GM12878 (cell line): ENCODE measurements at regions not wholly inside any gene's neighbourhood (a gene's known extent, or its start where the extent isn't known, plus 50 kb on each side); places are given as distances from the start of the nearest gene placed in this dataset.

ENCODE experiments used
- CEBPB ChIP-seq, 2 experiments: fragments of 150-350 bp in 1 of 2; IDR thresholded peaks; 2 replicates each; pipeline ENCODE4 v1.6.1; 2012 to 2014; ENCODE audit warnings: low read depth in 2 of 2, low read length in 2 of 2, borderline replicate concordance in 1 of 2, inconsistent platforms in 1 of 2
- ETV6 ChIP-seq, 2 experiments: fragments of 450-650 bp in 1 of 2; IDR thresholded peaks in 1 of 2; conservative IDR thresholded peaks in 1 of 2; 2 replicates each; pipeline ENCODE4 v1.6.1; 2014; ENCODE audit warnings: antibody characterized with exemption in 1 of 2, borderline replicate concordance in 1 of 2, low read depth in 1 of 2, mild to moderate bottlenecking in 1 of 2, moderate library complexity in 1 of 2
- EZH2 ChIP-seq: IDR thresholded peaks from 2 replicates; pipeline ENCODE4 v1.6.1; 2012; ENCODE audit warnings: low read depth, mild to moderate bottlenecking, control low read depth, inconsistent platforms, low read length, borderline replicate concordance; ENCODE audit not compliant: control insufficient read depth
- FOXK2 ChIP-seq: fragments of 450-650 bp; IDR thresholded peaks from 2 replicates; pipeline ENCODE4 v1.6.1; 2017; ENCODE audit warnings: mild to moderate bottlenecking, moderate library complexity
- FOXM1 ChIP-seq: IDR thresholded peaks from 2 replicates; pipeline ENCODE4 v1.6.1; 2012; ENCODE audit warnings: low read depth, mild to moderate bottlenecking, inconsistent platforms, low read length, moderate library complexity
- JUNB ChIP-seq: IDR thresholded peaks from 2 replicates; pipeline ENCODE4 v1.6.1; 2016; ENCODE audit warnings: antibody characterized with exemption, mild to moderate bottlenecking
- JUND ChIP-seq: IDR thresholded peaks from 2 replicates; pipeline ENCODE4 v1.6.1; 2012; ENCODE audit warnings: low read depth, mild to moderate bottlenecking, low read length, improper control_type of control experiment, moderate library complexity
- POLR2A ChIP-seq: IDR thresholded peaks from 2 replicates; pipeline ENCODE4 v1.6.1; 2011; ENCODE audit warnings: low read depth, mild to moderate bottlenecking, low read length
- SKIL ChIP-seq: fragments of 450-650 bp; IDR thresholded peaks from 2 replicates; pipeline ENCODE4 v1.6.1; 2017; ENCODE audit warnings: mild to moderate bottlenecking, low read depth, inconsistent platforms; ENCODE audit not compliant: poor library complexity, severe bottlenecking
- SUZ12 ChIP-seq: fragments of 200-600 bp; sonication (generic); IDR thresholded peaks from one replicate; pipeline ENCODE4 v1.6.1; 2018; ENCODE audit warnings: antibody characterized with exemption, mild to moderate bottlenecking; ENCODE audit not compliant: unreplicated experiment
- YY1 ChIP-seq: IDR thresholded peaks from 2 replicates; pipeline ENCODE4 v1.6.1; 2011; ENCODE audit warnings: low read depth, mild to moderate bottlenecking, low read length
- TF ChIP-seq, protein P1 (sequence below): fragments of 150-350 bp; IDR thresholded peaks from 2 replicates; pipeline ENCODE4 v1.6.1; 2016; ENCODE audit warnings: low read depth, low read length
- TF ChIP-seq, protein P2 (sequence below), 3 experiments: IDR thresholded peaks in 2 of 3; conservative IDR thresholded peaks in 1 of 3; 2 replicates each; pipeline ENCODE4 v1.5.1; 2011; ENCODE audit warnings: low read depth in 3 of 3, low read length in 3 of 3, mild to moderate bottlenecking in 3 of 3, control low read depth in 2 of 3, moderate library complexity in 2 of 3, inconsistent platforms in 1 of 3, mixed read lengths in 1 of 3; ENCODE audit not compliant: control insufficient read depth in 2 of 3, insufficient read depth in 1 of 3; ENCODE audit errors: extremely low read depth in 1 of 3
- TF ChIP-seq, protein P3 (sequence below): IDR thresholded peaks from 2 replicates; pipeline ENCODE4 v1.6.1; 2012; ENCODE audit warnings: improper control_type of control experiment, low read depth, low read length; ENCODE audit not compliant: insufficient replicate concordance

GRCh38 chr6:167509853-167510220 is 185.0 kb downstream of the TTLL2 start:
- TF ChIP-seq, protein P1, sequence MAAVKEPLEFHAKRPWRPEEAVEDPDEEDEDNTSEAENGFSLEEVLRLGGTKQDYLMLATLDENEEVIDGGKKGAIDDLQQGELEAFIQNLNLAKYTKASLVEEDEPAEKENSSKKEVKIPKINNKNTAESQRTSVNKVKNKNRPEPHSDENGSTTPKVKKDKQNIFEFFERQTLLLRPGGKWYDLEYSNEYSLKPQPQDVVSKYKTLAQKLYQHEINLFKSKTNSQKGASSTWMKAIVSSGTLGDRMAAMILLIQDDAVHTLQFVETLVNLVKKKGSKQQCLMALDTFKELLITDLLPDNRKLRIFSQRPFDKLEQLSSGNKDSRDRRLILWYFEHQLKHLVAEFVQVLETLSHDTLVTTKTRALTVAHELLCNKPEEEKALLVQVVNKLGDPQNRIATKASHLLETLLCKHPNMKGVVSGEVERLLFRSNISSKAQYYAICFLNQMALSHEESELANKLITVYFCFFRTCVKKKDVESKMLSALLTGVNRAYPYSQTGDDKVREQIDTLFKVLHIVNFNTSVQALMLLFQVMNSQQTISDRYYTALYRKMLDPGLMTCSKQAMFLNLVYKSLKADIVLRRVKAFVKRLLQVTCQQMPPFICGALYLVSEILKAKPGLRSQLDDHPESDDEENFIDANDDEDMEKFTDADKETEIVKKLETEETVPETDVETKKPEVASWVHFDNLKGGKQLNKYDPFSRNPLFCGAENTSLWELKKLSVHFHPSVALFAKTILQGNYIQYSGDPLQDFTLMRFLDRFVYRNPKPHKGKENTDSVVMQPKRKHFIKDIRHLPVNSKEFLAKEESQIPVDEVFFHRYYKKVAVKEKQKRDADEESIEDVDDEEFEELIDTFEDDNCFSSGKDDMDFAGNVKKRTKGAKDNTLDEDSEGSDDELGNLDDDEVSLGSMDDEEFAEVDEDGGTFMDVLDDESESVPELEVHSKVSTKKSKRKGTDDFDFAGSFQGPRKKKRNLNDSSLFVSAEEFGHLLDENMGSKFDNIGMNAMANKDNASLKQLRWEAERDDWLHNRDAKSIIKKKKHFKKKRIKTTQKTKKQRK: no peak
- TF ChIP-seq, protein P2, sequence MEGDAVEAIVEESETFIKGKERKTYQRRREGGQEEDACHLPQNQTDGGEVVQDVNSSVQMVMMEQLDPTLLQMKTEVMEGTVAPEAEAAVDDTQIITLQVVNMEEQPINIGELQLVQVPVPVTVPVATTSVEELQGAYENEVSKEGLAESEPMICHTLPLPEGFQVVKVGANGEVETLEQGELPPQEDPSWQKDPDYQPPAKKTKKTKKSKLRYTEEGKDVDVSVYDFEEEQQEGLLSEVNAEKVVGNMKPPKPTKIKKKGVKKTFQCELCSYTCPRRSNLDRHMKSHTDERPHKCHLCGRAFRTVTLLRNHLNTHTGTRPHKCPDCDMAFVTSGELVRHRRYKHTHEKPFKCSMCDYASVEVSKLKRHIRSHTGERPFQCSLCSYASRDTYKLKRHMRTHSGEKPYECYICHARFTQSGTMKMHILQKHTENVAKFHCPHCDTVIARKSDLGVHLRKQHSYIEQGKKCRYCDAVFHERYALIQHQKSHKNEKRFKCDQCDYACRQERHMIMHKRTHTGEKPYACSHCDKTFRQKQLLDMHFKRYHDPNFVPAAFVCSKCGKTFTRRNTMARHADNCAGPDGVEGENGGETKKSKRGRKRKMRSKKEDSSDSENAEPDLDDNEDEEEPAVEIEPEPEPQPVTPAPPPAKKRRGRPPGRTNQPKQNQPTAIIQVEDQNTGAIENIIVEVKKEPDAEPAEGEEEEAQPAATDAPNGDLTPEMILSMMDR (IDR thresholded peaks at IDR 0.05 in 2 of 3, conservative IDR thresholded peaks at IDR 0.05 in 1 of 3; ENCODE audit: control insufficient read depth in 2 of 3, extremely low read depth in 1 of 3, insufficient read depth in 1 of 3, low read depth in 3 of 3, low read length in 3 of 3): no peak
- TF ChIP-seq SKIL (no peak), FOXK2 (no peak), FOXM1 (no peak), SUZ12 (no peak), JUND (no peak), CEBPB (IDR thresholded peaks at IDR 0.05; ENCODE audit: borderline replicate concordance in 1 of 2, low read depth in 2 of 2, low read length in 2 of 2) (no peak), JUNB (no peak), POLR2A (no peak), ETV6 (conservative IDR thresholded peaks at IDR 0.05 in 1 of 2, IDR thresholded peaks at IDR 0.05 in 1 of 2; ENCODE audit: borderline replicate concordance in 1 of 2, low read depth in 1 of 2) (no peak), YY1 (no peak), EZH2 (no peak)
- TF ChIP-seq, protein P3, sequence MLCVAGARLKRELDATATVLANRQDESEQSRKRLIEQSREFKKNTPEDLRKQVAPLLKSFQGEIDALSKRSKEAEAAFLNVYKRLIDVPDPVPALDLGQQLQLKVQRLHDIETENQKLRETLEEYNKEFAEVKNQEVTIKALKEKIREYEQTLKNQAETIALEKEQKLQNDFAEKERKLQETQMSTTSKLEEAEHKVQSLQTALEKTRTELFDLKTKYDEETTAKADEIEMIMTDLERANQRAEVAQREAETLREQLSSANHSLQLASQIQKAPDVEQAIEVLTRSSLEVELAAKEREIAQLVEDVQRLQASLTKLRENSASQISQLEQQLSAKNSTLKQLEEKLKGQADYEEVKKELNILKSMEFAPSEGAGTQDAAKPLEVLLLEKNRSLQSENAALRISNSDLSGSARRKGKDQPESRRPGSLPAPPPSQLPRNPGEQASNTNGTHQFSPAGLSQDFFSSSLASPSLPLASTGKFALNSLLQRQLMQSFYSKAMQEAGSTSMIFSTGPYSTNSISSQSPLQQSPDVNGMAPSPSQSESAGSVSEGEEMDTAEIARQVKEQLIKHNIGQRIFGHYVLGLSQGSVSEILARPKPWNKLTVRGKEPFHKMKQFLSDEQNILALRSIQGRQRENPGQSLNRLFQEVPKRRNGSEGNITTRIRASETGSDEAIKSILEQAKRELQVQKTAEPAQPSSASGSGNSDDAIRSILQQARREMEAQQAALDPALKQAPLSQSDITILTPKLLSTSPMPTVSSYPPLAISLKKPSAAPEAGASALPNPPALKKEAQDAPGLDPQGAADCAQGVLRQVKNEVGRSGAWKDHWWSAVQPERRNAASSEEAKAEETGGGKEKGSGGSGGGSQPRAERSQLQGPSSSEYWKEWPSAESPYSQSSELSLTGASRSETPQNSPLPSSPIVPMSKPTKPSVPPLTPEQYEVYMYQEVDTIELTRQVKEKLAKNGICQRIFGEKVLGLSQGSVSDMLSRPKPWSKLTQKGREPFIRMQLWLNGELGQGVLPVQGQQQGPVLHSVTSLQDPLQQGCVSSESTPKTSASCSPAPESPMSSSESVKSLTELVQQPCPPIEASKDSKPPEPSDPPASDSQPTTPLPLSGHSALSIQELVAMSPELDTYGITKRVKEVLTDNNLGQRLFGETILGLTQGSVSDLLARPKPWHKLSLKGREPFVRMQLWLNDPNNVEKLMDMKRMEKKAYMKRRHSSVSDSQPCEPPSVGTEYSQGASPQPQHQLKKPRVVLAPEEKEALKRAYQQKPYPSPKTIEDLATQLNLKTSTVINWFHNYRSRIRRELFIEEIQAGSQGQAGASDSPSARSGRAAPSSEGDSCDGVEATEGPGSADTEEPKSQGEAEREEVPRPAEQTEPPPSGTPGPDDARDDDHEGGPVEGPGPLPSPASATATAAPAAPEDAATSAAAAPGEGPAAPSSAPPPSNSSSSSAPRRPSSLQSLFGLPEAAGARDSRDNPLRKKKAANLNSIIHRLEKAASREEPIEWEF: no peak
